GM18499 (cell line): ENCODE measurements at regions not wholly inside any gene's neighbourhood (a gene's known extent, or its start where the extent isn't known, plus 50 kb on each side); places are given as distances from the start of the nearest gene placed in this dataset.
"Not testable (repeated sequence)": the region's sequence is repeated elsewhere in the genome, so short reads cannot be mapped to it uniquely, and the experiment has no call there.

Experiments used
- ATAC-seq: cut with Tn5 transposase; IDR thresholded peaks from one replicate; pipeline ENCODE4 v1.9.1; 2021; ENCODE audit warnings: moderate number of reproducible peaks; ENCODE audit not compliant: insufficient read depth, unreplicated experiment

GRCh38 chr1:60828944-60829343, 253.4 kb upstream of the NFIA start:
- ATAC-seq: no peak

- no peak for ATAC-seq
These were observed 255.9 kb upstream of the NFIA start for GRCh38 chr1:60826320-60827094.

- no peak for ATAC-seq
These were observed 256.8 kb upstream of the NFIA start for GRCh38 chr1:60825593-60825992.

- ATAC-seq: no peak
These were observed 259.2 kb upstream of the NFIA start for GRCh38 chr1:60823151-60823550.

GRCh38 chr1:60822252-60822651, 260.1 kb upstream of the NFIA start:
- no peak for ATAC-seq

- no peak for ATAC-seq
These were observed 261.2 kb upstream of the NFIA start for GRCh38 chr1:60821156-60821555.

- ATAC-seq: no peak
These were observed 263.2 kb upstream of the NFIA start for GRCh38 chr1:60818969-60819701.

- no peak for ATAC-seq
These were observed 269.3 kb upstream of the NFIA start for GRCh38 chr1:60813071-60813470.

GRCh38 chr1:60809204-60809980, 273.0 kb upstream of the NFIA start:
- ATAC-seq: no peak

- ATAC-seq: no peak
These were observed 273.7 kb upstream of the NFIA start for GRCh38 chr1:60808676-60809075.

- no peak for ATAC-seq
These were observed 279.5 kb upstream of the NFIA start for GRCh38 chr1:60802884-60803283.

GRCh38 chr1:60797351-60797750, 285.0 kb upstream of the NFIA start:
- ATAC-seq: no peak

- no peak for ATAC-seq
These were observed 291.1 kb upstream of the NFIA start for GRCh38 chr1:60791226-60791625.

- ATAC-seq: not testable (repeated sequence)
These were observed 309.3 kb upstream of the NFIA start for GRCh38 chr1:60773099-60773498.

- no peak for ATAC-seq
These were observed 313.3 kb upstream of the NFIA start for GRCh38 chr1:60769082-60769481.

- no peak for ATAC-seq
These were observed 317.2 kb upstream of the NFIA start for GRCh38 chr1:60765204-60765603.

- ATAC-seq: no peak
These were observed 317.9 kb upstream of the NFIA start for GRCh38 chr1:60764489-60764888.

- ATAC-seq: no peak
These were observed 318.6 kb upstream of the NFIA start for GRCh38 chr1:60763741-60764140.

GRCh38 chr1:60762911-60763310, 319.4 kb upstream of the NFIA start:
- no peak for ATAC-seq

GRCh38 chr1:60762176-60762575, 320.2 kb upstream of the NFIA start:
- ATAC-seq: no peak

- no peak for ATAC-seq
These were observed 323.1 kb upstream of the NFIA start for GRCh38 chr1:60759291-60759690.
